Panc1 (cell line): ENCODE measurements at regions not wholly inside any gene's neighbourhood (a gene's known extent, or its start where the extent isn't known, plus 50 kb on each side); places are given as distances from the start of the nearest gene placed in this dataset.

Source experiments
- ATAC-seq: fragments of 200-7000 bp; cut with Tn5 transposase; 2 replicates; pipeline ENCODE4 v1.9.1; 2020; ENCODE audit warnings: mild to moderate bottlenecking, moderate library complexity
- BruUV-seq: library from RNA; stranded (reverse); fragments of 400-500 nt; replicated peaks from 2 replicates; lab custom pipeline; 2021; lab: Mats Ljungman, UMichigan
- CTCF ChIA-PET: fragments of 300-600 bp; sonication (Branson Sonifier 250); formaldehyde crosslinking; loops from one replicate; lab custom pipeline; 2022; ENCODE audit warnings: antibody characterized with exemption; lab: Charles Lee
- POLR2A ChIA-PET: fragments of 300-600 bp; sonication (Branson Sonifier 250); formaldehyde crosslinking; loops from one replicate; lab custom pipeline; 2022; ENCODE audit warnings: antibody characterized with exemption; lab: Charles Lee
- DNase-seq: peaks from one replicate; pipeline ENCODE4 v3.0.0-alpha.2; 2010; ENCODE audit warnings: low read depth, low spot score
- H3K27ac ChIP-seq: 2 replicates; pipeline ENCODE4 v1.5.1; 2011; ENCODE audit warnings: mild to moderate bottlenecking, low read length, inconsistent platforms
- H3K27me3 ChIP-seq: fragments of 200-500 bp; sonication (Bioruptor generic); 2 replicates; pipeline ENCODE4 v1.6.0; 2014; ENCODE audit warnings: low read length, inconsistent platforms; ENCODE audit not compliant: control insufficient read depth, insufficient read depth
- H3K36me3 ChIP-seq: fragments of 200-500 bp; sonication (Bioruptor generic); 2 replicates; pipeline ENCODE4 v1.5.1; 2014; ENCODE audit warnings: inconsistent platforms, mild to moderate bottlenecking, low read length, moderate library complexity; ENCODE audit not compliant: control insufficient read depth, insufficient read depth
- H3K4me1 ChIP-seq: 2 replicates; pipeline ENCODE4 v1.5.1; 2011; ENCODE audit warnings: inconsistent platforms, mild to moderate bottlenecking, low read length, moderate library complexity; ENCODE audit not compliant: control insufficient read depth, insufficient read depth
- H3K4me3 ChIP-seq, 2 experiments: 2 replicates each; pipeline ENCODE4 v1.5.1; 2011 to 2012; ENCODE audit warnings: low read depth in 2 of 2, low read length in 2 of 2, mild to moderate bottlenecking in 2 of 2, inconsistent platforms in 1 of 2, moderate library complexity in 1 of 2
- H3K9me3 ChIP-seq: fragments of 200-500 bp; sonication (Bioruptor generic); 2 replicates; pipeline ENCODE4 v1.5.1; 2014; ENCODE audit warnings: low read depth, mild to moderate bottlenecking, inconsistent platforms, low read length, moderate library complexity; ENCODE audit not compliant: control insufficient read depth, insufficient read depth
- POLR2AphosphoS5 ChIP-seq: IDR thresholded peaks from 2 replicates; pipeline ENCODE4 v1.6.1; 2012; ENCODE audit warnings: mild to moderate bottlenecking, low read depth, low read length, moderate library complexity
- SIN3A ChIP-seq: IDR thresholded peaks from 2 replicates; pipeline ENCODE4 v1.6.1; 2012; ENCODE audit warnings: low read depth, mild to moderate bottlenecking, low read length, moderate library complexity, borderline replicate concordance; ENCODE audit not compliant: insufficient read depth
- TCF7L2 ChIP-seq: IDR thresholded peaks from 2 replicates; pipeline ENCODE4 v1.6.1; 2011; ENCODE audit warnings: mild to moderate bottlenecking, low read depth, low read length, inconsistent platforms
- in situ Hi-C: cut with HindIII; loops from 2 replicates; pipeline ENCODE4 v1.10.0; 2016; ENCODE audit warnings: low sequenced_read_pairs, low pct_unique_long_range_greater_than_20kb
- intact Hi-C: fragments of 100-400 bp; cut with micrococcal nuclease; formaldehyde crosslinking; loops from one replicate; pipeline ENCODE4 v1.10.0; 2022; ENCODE audit not compliant: unreplicated experiment
- TF ChIP-seq, protein P1 (sequence below), 2 experiments: IDR thresholded peaks; 2 replicates each; pipeline ENCODE4 v1.6.1; 2011 to 2012; ENCODE audit warnings: low read depth in 2 of 2, control low read depth in 1 of 2, low read length in 1 of 2, mild to moderate bottlenecking in 1 of 2, moderate library complexity in 1 of 2; ENCODE audit not compliant: insufficient read depth in 1 of 2
- TF ChIP-seq, protein P2 (sequence below): fragments of 450-650 bp; IDR thresholded peaks from 2 replicates; pipeline ENCODE4 v1.5.1; 2017; ENCODE audit warnings: mild to moderate bottlenecking

DNA sequence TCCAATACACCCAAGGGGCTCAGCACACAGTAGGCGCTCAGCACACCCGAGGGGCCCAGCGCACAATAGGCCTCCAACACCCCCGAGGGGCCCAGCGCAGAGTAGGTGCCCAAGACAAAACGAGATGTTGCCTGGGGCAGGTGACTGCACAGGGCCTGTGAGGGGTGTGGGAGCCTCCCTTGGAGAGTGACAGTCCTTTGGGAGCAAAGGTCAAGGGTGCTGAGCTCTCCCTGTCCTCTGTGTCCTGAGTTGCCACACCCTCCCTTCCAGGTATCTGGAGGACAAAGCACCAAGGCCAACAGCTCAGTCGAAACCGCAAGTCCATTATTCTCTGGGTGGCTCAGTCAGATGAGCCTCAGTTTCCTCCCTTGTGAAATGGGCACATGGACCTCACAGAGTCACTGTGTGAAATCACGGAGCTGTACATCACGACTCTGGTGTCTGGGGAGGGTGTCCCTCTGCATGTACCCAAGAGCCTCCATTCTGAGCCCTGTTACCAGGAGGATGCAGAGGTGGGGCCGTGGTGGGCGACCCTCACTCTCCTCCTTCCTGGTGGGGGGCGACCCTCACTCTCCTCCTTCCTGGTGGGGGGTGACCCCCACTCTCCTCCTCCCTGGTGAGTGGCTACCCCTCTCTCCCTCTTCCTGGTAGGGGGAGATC is 81.3 kb downstream of the FOXL3 start:
- no peaks in the 10 kb centered on the region for H3K27me3 ChIP-seq
- no TSS peak for BruUV-seq
- H3K4me3 ChIP-seq = no peak overlapping the region
- no peak overlapping the region for H3K27ac ChIP-seq
- TF ChIP-seq SIN3A = no peak
- TF ChIP-seq, protein P1, sequence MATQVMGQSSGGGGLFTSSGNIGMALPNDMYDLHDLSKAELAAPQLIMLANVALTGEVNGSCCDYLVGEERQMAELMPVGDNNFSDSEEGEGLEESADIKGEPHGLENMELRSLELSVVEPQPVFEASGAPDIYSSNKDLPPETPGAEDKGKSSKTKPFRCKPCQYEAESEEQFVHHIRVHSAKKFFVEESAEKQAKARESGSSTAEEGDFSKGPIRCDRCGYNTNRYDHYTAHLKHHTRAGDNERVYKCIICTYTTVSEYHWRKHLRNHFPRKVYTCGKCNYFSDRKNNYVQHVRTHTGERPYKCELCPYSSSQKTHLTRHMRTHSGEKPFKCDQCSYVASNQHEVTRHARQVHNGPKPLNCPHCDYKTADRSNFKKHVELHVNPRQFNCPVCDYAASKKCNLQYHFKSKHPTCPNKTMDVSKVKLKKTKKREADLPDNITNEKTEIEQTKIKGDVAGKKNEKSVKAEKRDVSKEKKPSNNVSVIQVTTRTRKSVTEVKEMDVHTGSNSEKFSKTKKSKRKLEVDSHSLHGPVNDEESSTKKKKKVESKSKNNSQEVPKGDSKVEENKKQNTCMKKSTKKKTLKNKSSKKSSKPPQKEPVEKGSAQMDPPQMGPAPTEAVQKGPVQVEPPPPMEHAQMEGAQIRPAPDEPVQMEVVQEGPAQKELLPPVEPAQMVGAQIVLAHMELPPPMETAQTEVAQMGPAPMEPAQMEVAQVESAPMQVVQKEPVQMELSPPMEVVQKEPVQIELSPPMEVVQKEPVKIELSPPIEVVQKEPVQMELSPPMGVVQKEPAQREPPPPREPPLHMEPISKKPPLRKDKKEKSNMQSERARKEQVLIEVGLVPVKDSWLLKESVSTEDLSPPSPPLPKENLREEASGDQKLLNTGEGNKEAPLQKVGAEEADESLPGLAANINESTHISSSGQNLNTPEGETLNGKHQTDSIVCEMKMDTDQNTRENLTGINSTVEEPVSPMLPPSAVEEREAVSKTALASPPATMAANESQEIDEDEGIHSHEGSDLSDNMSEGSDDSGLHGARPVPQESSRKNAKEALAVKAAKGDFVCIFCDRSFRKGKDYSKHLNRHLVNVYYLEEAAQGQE (IDR thresholded peaks at IDR 0.05; ENCODE audit: insufficient read depth in 1 of 2, low read depth in 2 of 2, low read length in 1 of 2) = no peak
- TF ChIP-seq, protein P2, sequence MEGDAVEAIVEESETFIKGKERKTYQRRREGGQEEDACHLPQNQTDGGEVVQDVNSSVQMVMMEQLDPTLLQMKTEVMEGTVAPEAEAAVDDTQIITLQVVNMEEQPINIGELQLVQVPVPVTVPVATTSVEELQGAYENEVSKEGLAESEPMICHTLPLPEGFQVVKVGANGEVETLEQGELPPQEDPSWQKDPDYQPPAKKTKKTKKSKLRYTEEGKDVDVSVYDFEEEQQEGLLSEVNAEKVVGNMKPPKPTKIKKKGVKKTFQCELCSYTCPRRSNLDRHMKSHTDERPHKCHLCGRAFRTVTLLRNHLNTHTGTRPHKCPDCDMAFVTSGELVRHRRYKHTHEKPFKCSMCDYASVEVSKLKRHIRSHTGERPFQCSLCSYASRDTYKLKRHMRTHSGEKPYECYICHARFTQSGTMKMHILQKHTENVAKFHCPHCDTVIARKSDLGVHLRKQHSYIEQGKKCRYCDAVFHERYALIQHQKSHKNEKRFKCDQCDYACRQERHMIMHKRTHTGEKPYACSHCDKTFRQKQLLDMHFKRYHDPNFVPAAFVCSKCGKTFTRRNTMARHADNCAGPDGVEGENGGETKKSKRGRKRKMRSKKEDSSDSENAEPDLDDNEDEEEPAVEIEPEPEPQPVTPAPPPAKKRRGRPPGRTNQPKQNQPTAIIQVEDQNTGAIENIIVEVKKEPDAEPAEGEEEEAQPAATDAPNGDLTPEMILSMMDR = no peak
- no peak for TF ChIP-seq POLR2AphosphoS5
- no peak for TF ChIP-seq TCF7L2
- intact Hi-C loops = no loop called here
- ATAC-seq = peak; percentile 34; the same call in 1 of the 2 replicates
- no peaks in the 10 kb centered on the region for H3K9me3 ChIP-seq
- ChIA-PET POLR2A (no interaction called here), CTCF (no interaction called here)
- H3K4me1 ChIP-seq = no peaks in the 10 kb centered on the region
- DNase-seq = no peak
- no peaks in the 10 kb centered on the region for H3K36me3 ChIP-seq
- in situ Hi-C loops = no loop called here

DNA sequence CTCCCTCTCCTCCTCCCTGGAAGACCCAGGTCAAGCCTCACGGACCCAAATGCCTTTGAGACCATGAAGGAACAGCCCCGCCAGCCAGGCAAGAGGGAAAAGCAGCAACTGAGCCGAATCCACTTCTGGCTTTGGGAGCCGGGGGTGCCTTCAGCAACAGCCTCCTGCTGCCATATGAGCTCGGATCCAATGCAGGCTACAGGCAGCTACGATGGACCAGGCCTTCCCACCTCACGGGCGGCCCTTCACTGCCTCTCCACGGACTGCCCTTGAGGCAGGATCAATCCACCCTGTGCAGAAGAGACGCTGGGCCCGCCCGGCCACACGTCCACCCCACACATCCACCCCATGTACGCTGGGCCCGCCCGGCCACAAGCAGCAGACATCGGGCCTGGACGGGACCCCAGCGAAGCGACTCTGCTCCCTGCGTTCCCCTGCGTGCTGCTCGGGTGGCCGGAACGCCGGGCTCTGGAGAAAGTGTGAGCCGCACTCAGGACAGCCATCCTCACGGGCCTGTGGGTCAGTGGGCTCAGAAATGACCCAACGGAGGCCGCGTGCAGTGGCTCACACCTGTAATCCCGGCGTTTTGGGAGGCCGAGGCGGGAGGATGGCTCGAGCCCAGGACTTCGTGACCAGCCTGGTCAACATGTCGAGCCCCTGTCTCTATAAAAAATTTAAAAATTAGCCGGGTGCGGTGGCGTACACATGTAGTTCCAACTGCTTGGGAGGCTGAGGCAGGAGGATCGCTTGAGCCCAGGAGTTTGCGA is 82.0 kb downstream of the FOXL3 start:
- POLR2A ChIA-PET = no interaction called here
- DNase-seq (no peak), ATAC-seq (peak; percentile 46)
- H3K27me3 ChIP-seq = no peaks in the 10 kb centered on the region
- in situ Hi-C loops = no loop called here
- BruUV-seq = no TSS peak
- no peak overlapping the region for H3K4me3 ChIP-seq
- H3K9me3 ChIP-seq = no peaks in the 10 kb centered on the region
- no peaks in the 10 kb centered on the region for H3K4me1 ChIP-seq
- no peaks in the 10 kb centered on the region for H3K36me3 ChIP-seq
- H3K27ac ChIP-seq = no peak overlapping the region
- intact Hi-C loops = no loop called here
- TF ChIP-seq, protein P2 = no peak
- TF ChIP-seq TCF7L2 = no peak
- TF ChIP-seq POLR2AphosphoS5 = no peak
- no peak for TF ChIP-seq SIN3A
- TF ChIP-seq, protein P1 (IDR thresholded peaks at IDR 0.05; ENCODE audit: insufficient read depth in 1 of 2, low read depth in 2 of 2, low read length in 1 of 2) = no peak
- CTCF ChIA-PET = no interaction called here
